Transverse colon (tissue), 4 donors: ENCODE measurements at regions not wholly inside any gene's neighbourhood (a gene's known extent, or its start where the extent isn't known, plus 50 kb on each side); places are given as distances from the start of the nearest gene placed in this dataset.

Experiments used
- EP300 ChIP-seq: sonication (generic); formaldehyde crosslinking; IDR thresholded peaks from one replicate; pipeline ENCODE4 v1.6.1; 2017; ENCODE audit warnings: antibody characterized with exemption, low read depth
- POLR2A ChIP-seq: fragments of 450-650 bp; IDR thresholded peaks from one replicate; pipeline ENCODE4 v1.6.1; 2016; ENCODE audit warnings: antibody characterized with exemption, mild to moderate bottlenecking, moderate library complexity
- POLR2AphosphoS5 ChIP-seq, 3 donors: sonication (generic); formaldehyde crosslinking; IDR thresholded peaks; one replicate each; pipeline ENCODE4 v1.6.1; 2016; ENCODE audit warnings: antibody characterized with exemption in 3 of 3
- TF ChIP-seq, protein P1 (sequence below), 5 experiments: fragments of 200-600 bp in 3 of 5; fragments of 450-650 bp in 2 of 5; sonication (generic) in 3 of 5; IDR thresholded peaks; 1 replicate in 2 of 5; 2 replicates in 3 of 5; pipeline ENCODE4 v1.5.1; 2016 to 2017; ENCODE audit warnings: antibody characterized with exemption in 5 of 5, inconsistent platforms in 3 of 5, mild to moderate bottlenecking in 2 of 5, moderate library complexity in 1 of 5

GRCh38 chr5:18932081-18932480 lies 1055.9 kb downstream of the CDH18 start:
- TF ChIP-seq POLR2A (no peak), POLR2AphosphoS5 (IDR thresholded peaks at IDR 0.05) (no peak), EP300 (no peak)
- TF ChIP-seq, protein P1, sequence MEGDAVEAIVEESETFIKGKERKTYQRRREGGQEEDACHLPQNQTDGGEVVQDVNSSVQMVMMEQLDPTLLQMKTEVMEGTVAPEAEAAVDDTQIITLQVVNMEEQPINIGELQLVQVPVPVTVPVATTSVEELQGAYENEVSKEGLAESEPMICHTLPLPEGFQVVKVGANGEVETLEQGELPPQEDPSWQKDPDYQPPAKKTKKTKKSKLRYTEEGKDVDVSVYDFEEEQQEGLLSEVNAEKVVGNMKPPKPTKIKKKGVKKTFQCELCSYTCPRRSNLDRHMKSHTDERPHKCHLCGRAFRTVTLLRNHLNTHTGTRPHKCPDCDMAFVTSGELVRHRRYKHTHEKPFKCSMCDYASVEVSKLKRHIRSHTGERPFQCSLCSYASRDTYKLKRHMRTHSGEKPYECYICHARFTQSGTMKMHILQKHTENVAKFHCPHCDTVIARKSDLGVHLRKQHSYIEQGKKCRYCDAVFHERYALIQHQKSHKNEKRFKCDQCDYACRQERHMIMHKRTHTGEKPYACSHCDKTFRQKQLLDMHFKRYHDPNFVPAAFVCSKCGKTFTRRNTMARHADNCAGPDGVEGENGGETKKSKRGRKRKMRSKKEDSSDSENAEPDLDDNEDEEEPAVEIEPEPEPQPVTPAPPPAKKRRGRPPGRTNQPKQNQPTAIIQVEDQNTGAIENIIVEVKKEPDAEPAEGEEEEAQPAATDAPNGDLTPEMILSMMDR (IDR thresholded peaks at IDR 0.05): no peak
